ENCODE measurements at regions not wholly inside any gene's neighbourhood (a gene's known extent, or its start where the extent isn't known, plus 50 kb on each side); places are given as distances from the start of the nearest gene placed in this dataset.

DNA sequence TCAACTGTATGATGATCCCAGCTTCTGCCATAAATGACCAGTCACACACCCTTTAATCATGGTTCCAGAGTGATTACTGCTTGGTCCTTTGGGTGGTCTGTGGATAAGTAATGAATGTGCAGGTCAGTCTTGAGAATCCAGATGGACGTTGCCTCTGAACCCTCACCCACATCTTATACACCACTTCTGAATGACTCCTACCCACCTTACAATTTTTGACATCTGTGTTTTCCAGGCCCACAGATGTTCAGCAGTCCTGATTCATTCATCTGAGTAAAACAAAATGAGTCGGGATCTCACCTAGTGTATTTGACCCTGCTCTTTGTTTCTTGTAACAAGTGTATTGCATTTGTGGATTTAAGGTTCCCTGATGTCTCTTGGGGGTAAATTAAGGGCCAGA, 194.1 kb upstream of the CCDC68 start:
- Mint-ChIP-seq H3K9me3 (ENCODE audit: unreplicated experiment) (peaks cover 2% of the 10 kb centered on the region), H3K4me3 (ENCODE audit: unreplicated experiment) (no peak overlapping the region), H3K36me3 (ENCODE audit: unreplicated experiment) (no peaks in the 10 kb centered on the region)

DNA sequence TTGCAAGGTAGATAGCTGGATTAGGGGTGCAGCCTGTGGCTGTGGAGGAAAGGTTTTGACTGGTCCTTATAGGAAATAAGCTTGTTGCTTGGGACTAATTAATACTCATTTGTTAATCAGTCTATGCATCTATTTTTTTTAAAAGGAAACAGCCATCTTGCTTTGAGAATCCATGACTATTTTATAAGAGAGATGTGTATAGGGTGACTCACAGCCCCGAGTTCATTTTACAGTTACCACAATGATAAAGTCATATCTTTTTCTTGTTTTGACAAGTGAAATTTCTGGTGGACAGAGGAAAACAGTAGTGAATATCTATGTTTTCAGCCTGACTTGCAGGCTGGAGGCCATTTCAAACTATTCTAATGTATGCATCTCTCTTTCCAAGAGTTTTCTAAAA, 193.5 kb upstream of the CCDC68 start:
- DNase-seq = no peak
- Mint-ChIP-seq H3K4me1 (ENCODE audit: low read depth, unreplicated experiment) (no peaks in the 10 kb centered on the region), H3K36me3 (ENCODE audit: unreplicated experiment) (no peaks in the 10 kb centered on the region), H3K9me3 (ENCODE audit: unreplicated experiment) (peaks cover 2% of the 10 kb centered on the region), H3K27ac (ENCODE audit: unreplicated experiment) (no peak overlapping the region), H3K4me3 (ENCODE audit: unreplicated experiment) (no peak overlapping the region), H3K27me3 (ENCODE audit: unreplicated experiment) (no peaks in the 10 kb centered on the region)
- TF ChIP-seq, protein P1, sequence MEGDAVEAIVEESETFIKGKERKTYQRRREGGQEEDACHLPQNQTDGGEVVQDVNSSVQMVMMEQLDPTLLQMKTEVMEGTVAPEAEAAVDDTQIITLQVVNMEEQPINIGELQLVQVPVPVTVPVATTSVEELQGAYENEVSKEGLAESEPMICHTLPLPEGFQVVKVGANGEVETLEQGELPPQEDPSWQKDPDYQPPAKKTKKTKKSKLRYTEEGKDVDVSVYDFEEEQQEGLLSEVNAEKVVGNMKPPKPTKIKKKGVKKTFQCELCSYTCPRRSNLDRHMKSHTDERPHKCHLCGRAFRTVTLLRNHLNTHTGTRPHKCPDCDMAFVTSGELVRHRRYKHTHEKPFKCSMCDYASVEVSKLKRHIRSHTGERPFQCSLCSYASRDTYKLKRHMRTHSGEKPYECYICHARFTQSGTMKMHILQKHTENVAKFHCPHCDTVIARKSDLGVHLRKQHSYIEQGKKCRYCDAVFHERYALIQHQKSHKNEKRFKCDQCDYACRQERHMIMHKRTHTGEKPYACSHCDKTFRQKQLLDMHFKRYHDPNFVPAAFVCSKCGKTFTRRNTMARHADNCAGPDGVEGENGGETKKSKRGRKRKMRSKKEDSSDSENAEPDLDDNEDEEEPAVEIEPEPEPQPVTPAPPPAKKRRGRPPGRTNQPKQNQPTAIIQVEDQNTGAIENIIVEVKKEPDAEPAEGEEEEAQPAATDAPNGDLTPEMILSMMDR (IDR thresholded peaks at IDR 0.05; ENCODE audit: partially characterized antibody, unreplicated experiment) = no peak

More for the DNA sequence above, 194.1 kb upstream of the CCDC68 start:
- no peak overlapping the region for H3K27ac Mint-ChIP-seq (ENCODE audit: unreplicated experiment)
- no peak for DNase-seq
- no peaks in the 10 kb centered on the region for H3K27me3 Mint-ChIP-seq (ENCODE audit: unreplicated experiment)
- TF ChIP-seq, protein P1 (IDR thresholded peaks at IDR 0.05; ENCODE audit: partially characterized antibody, unreplicated experiment) = no peak
- no peaks in the 10 kb centered on the region for H3K4me1 Mint-ChIP-seq (ENCODE audit: low read depth, unreplicated experiment)

GRCh38 chr18:55149994-55150393, 190.7 kb upstream of the CCDC68 start:
- no peaks in the 10 kb centered on the region for H3K4me1 Mint-ChIP-seq (ENCODE audit: low read depth, unreplicated experiment)

DNA sequence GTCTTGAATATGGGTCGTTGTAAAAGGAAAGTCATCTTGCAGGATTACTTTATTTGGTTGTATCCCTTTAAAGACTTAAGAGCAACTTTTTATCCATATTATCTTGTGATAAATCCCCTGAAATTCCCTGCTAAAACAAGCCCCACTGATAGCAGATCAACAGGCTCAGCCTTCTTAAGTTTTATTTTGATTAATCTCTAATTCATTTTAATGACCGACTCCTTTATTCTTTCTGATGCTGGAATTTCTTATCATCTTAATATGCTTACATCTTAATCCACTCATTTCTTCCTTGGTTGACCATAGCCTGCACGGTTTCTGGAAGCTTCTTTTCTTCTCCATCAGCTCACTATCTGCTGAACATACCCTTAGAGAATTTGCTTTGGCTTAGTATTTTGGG, 188.5 kb upstream of the CCDC68 start:
- H3K4me1 Mint-ChIP-seq (ENCODE audit: low read depth, unreplicated experiment) = no peaks in the 10 kb centered on the region
- H3K9me3 Mint-ChIP-seq (ENCODE audit: unreplicated experiment) = peaks cover 2% of the 10 kb centered on the region

More at GRCh38 chr18:55149994-55150393, 190.7 kb upstream of the CCDC68 start:
- H3K27ac Mint-ChIP-seq (ENCODE audit: unreplicated experiment) = no peak overlapping the region
- TF ChIP-seq, protein P1 (IDR thresholded peaks at IDR 0.05; ENCODE audit: partially characterized antibody, unreplicated experiment) = no peak
- H3K9me3 Mint-ChIP-seq (ENCODE audit: unreplicated experiment) = peaks cover 2% of the 10 kb centered on the region
- H3K27me3 Mint-ChIP-seq (ENCODE audit: unreplicated experiment) = no peaks in the 10 kb centered on the region
- DNase-seq = no peak
- no peaks in the 10 kb centered on the region for H3K36me3 Mint-ChIP-seq (ENCODE audit: unreplicated experiment)
- no peak overlapping the region for H3K4me3 Mint-ChIP-seq (ENCODE audit: unreplicated experiment)

DNA sequence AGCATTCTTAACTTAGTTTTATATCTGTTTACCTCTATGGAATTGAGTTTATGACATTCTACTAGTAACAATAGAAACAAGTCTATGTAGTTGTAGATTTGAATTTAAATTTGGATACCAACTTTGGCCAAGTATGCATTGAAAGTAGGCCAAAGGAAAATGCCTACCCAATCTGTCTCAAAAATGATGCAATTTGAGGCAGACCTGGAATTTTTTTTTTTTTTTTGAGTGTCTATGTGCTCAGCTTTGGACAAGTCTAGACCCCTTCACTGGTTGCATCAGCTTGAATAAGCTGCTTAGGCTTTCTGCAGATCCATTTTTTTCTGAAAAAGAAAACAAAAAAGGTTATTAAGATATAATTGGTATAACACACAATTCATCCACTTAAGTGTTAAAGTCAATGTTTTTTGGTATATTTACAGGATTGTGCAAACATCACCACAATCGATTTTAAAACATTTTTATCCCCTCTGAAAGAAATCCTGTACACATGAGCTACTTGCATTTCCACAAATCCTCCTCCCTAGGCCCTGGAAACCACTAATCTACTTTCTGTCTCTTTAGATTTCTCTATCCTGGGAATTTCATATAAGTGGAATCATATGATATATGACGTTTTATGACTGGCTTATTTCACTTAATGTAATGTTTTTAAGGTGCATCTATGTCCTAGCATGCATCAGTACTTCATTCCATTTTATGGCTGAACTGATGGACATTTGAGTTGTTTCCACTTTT, 185.1 kb upstream of the CCDC68 start:
- Mint-ChIP-seq H3K4me1 (ENCODE audit: low read depth, unreplicated experiment) (no peaks in the 10 kb centered on the region), H3K27me3 (ENCODE audit: unreplicated experiment) (no peaks in the 10 kb centered on the region), H3K9me3 (ENCODE audit: unreplicated experiment) (peaks cover 1% of the 10 kb centered on the region), H3K27ac (ENCODE audit: unreplicated experiment) (no peak overlapping the region), H3K4me3 (ENCODE audit: unreplicated experiment) (no peak overlapping the region), H3K36me3 (ENCODE audit: unreplicated experiment) (no peaks in the 10 kb centered on the region)
- TF ChIP-seq, protein P1 (IDR thresholded peaks at IDR 0.05; ENCODE audit: partially characterized antibody, unreplicated experiment) = no peak
- no peak for DNase-seq

More for the DNA sequence above, 188.5 kb upstream of the CCDC68 start:
- H3K27me3 Mint-ChIP-seq (ENCODE audit: unreplicated experiment) = no peaks in the 10 kb centered on the region
- no peaks in the 10 kb centered on the region for H3K36me3 Mint-ChIP-seq (ENCODE audit: unreplicated experiment)
- no peak overlapping the region for H3K27ac Mint-ChIP-seq (ENCODE audit: unreplicated experiment)
- H3K4me3 Mint-ChIP-seq (ENCODE audit: unreplicated experiment) = no peak overlapping the region
- TF ChIP-seq, protein P1 (IDR thresholded peaks at IDR 0.05; ENCODE audit: partially characterized antibody, unreplicated experiment) = no peak
- no peak for DNase-seq
